Natural killer cell (primary cell): ENCODE measurements at regions not wholly inside any gene's neighbourhood (a gene's known extent, or its start where the extent isn't known, plus 50 kb on each side); places are given as distances from the start of the nearest gene placed in this dataset.

ENCODE experiments used
- ATAC-seq, 3 donors: fragments of 150-1000 bp in 2 of 3; fragments of 200-7000 bp in 1 of 3; cut with Tn5 transposase; 1 replicate in 1 of 3; 2 replicates in 2 of 3; pipeline ENCODE4 v1.10.0; 2021; ENCODE audit warnings: mild to moderate bottlenecking in 2 of 3, moderate library complexity in 2 of 3
- DNase-seq, 2 donors: peaks; one replicate each; pipeline versions ENCODE4 v3.0.0 to v3.0.0-alpha.2; 2013 to 2021; ENCODE audit warnings: mixed read lengths in 1 of 2
- H3K27ac ChIP-seq: one replicate; pipeline ENCODE4 v1.5.1; 2013; ENCODE audit warnings: mild to moderate bottlenecking, low read length
- H3K27me3 ChIP-seq: one replicate; pipeline ENCODE4 v1.6.1; 2013; ENCODE audit warnings: low read length; ENCODE audit not compliant: control insufficient read depth, insufficient read depth
- H3K36me3 ChIP-seq: one replicate; pipeline ENCODE4 v1.6.1; 2013; ENCODE audit warnings: low read length; ENCODE audit not compliant: control insufficient read depth, insufficient read depth
- H3K4me1 ChIP-seq: one replicate; pipeline ENCODE4 v1.6.1; 2013; ENCODE audit warnings: low read length; ENCODE audit not compliant: control insufficient read depth, insufficient read depth
- H3K4me3 ChIP-seq: one replicate; pipeline ENCODE4 v1.5.1; 2013; ENCODE audit warnings: low read length
- H3K9me3 ChIP-seq: one replicate; pipeline ENCODE4 v1.6.1; 2013; ENCODE audit warnings: low read length; ENCODE audit not compliant: control insufficient read depth, insufficient read depth
- H3K27ac Mint-ChIP-seq, 2 donors: one replicate each; pipeline ENCODE4 v1.8.0; 2022; ENCODE audit warnings: mild to moderate bottlenecking in 2 of 2, mixed read lengths in 2 of 2, moderate library complexity in 1 of 2
- H3K27me3 Mint-ChIP-seq, 2 donors: one replicate each; pipeline ENCODE4 v1.8.0; 2022; ENCODE audit warnings: low read depth in 2 of 2, mixed read lengths in 2 of 2
- H3K36me3 Mint-ChIP-seq: one replicate; pipeline ENCODE4 v1.8.0; 2022; ENCODE audit warnings: mixed read lengths
- H3K4me1 Mint-ChIP-seq, 2 donors: one replicate each; pipeline ENCODE4 v1.8.0; 2022; ENCODE audit warnings: mixed read lengths in 2 of 2
- H3K4me3 Mint-ChIP-seq: one replicate; pipeline ENCODE4 v1.8.0; 2022; ENCODE audit warnings: mild to moderate bottlenecking, moderate library complexity, mixed read lengths
- H3K9me3 Mint-ChIP-seq, 2 donors: one replicate each; pipeline ENCODE4 v1.8.0; 2022; ENCODE audit warnings: mixed read lengths in 2 of 2
- CTCF ChIP-seq: fragments of 200-600 bp; IDR thresholded peaks from one replicate; pipeline ENCODE4 v1.8.0; 2022; ENCODE audit warnings: antibody characterized with exemption
- WGBS: methylation state at CpG from one replicate; pipeline ENCODE4 v1.1.7; 2013; ENCODE audit warnings: missing lambda C conversion rate; ENCODE audit not compliant: insufficient coverage; 5-methylcytosine and 5-hydroxymethylcytosine counted together
- intact Hi-C: fragments of 100-400 bp; cut with micrococcal nuclease; formaldehyde crosslinking; loops from one replicate; pipeline ENCODE4 v1.14.2; 2022

DNA sequence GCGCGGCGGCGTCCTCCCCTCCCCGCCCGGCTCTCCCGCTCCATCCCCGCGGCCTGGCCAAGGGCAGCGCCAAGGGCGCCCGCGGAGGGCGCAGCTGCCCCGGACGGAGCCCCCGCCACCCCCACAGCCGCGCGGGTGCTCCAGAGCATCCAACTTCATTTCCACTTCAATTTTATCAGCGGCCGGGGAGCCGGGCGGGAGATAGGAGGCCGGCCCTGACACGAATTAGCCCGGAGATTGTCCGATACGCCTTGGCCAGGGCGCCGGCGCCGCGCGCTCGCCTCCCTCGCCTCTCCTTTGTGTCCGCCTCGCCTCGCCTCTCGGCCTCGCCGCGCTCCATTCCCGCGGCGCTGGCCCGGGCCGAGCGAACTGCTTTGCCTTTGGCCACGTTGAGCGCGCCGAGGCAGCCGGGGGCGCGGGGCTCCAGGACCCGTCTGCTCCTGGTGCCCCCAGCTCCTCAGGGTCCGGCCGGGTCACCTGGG, 129.1 kb upstream of the LHX1 start:
- Histone ChIP-seq H3K27me3 (peaks cover 22% of the 10 kb centered on the region), H3K9me3 (no peaks in the 10 kb centered on the region), H3K27ac (no peak overlapping the region), H3K36me3 (no peaks in the 10 kb centered on the region), H3K4me1 (no peaks in the 10 kb centered on the region), H3K4me3 (no peak overlapping the region)
- no peaks in the 10 kb centered on the region for H3K36me3 Mint-ChIP-seq
- H3K9me3 Mint-ChIP-seq, result no peaks in the 10 kb centered on the region
- H3K27ac Mint-ChIP-seq, result no peak overlapping the region
- no peak overlapping the region for H3K4me3 Mint-ChIP-seq
- no peaks in the 10 kb centered on the region for H3K4me1 Mint-ChIP-seq
- 4% methylated on average over 60 of the region's 60 CpGs for WGBS
- DNase-seq (no peak), ATAC-seq (no peak)
- peaks cover 51 to 57% of the 10 kb centered on the region in 2 donors for H3K27me3 Mint-ChIP-seq
- no peak for TF ChIP-seq CTCF
- intact Hi-C loops, result no loop called here

DNA sequence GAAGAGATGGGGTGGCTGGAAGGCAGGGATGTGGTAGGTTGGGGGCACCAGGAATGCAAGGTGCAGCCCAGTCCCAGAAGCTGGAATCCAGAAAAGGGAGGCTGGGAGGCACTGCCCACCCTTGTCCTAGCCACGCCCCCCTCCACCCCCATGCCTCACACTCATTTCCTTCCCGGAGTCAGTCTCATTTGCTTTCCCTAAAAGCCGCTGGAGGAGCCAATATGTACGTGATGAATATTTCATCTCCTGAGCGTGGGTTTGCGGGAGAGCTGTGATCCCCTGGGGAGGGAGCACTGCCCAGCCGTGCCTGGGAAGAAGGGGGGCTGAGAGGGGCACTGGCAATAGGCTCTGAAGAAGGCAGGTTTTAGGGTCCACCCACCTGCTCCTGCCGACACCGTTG, 124.5 kb upstream of the LHX1 start:
- Mint-ChIP-seq H3K36me3 (no peaks in the 10 kb centered on the region), H3K4me3 (no peak overlapping the region), H3K9me3 (no peaks in the 10 kb centered on the region), H3K27ac (no peak overlapping the region), H3K4me1 (no peaks in the 10 kb centered on the region), H3K27me3 (peaks cover 51 to 56% of the 10 kb centered on the region in 2 donors)
- Histone ChIP-seq H3K36me3 (no peaks in the 10 kb centered on the region), H3K27ac (no peak overlapping the region), H3K9me3 (no peaks in the 10 kb centered on the region), H3K4me3 (no peak overlapping the region), H3K4me1 (no peaks in the 10 kb centered on the region), H3K27me3 (peaks cover 7% of the 10 kb centered on the region)
- no peak for DNase-seq
- intact Hi-C loops, result no loop called here
- no peak for TF ChIP-seq CTCF
- WGBS, result 11% methylated on average over 9 of the region's 9 CpGs
- ATAC-seq, result no peak

DNA sequence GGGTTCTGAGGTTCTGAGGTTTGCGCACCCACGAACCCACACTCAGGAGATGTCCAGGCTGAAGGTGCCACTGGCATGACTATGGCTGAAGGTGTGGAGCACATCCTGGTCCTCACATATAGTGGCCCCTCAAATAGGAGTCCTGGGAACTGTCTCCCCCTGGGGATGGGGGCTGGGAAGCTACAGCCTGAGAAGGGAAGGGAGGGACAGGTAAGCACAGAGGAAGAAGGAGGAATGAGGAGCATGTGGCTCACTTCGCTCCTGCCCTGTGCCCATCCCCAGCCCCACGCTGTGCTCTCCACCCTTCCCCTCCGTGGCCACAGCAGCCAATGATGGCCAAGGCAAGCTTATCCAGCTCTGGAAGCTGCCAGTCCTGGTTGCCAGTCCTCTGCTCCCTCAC, 123.9 kb upstream of the LHX1 start:
- no peak overlapping the region for H3K27ac ChIP-seq
- H3K4me1 ChIP-seq, result no peaks in the 10 kb centered on the region
- intact Hi-C loops, result no loop called here
- H3K27me3 Mint-ChIP-seq, result peaks cover 51 to 56% of the 10 kb centered on the region in 2 donors
- no peak overlapping the region for H3K4me3 ChIP-seq
- no peaks in the 10 kb centered on the region for H3K9me3 ChIP-seq
- peaks cover 5% of the 10 kb centered on the region for H3K27me3 ChIP-seq
- no peak overlapping the region for H3K4me3 Mint-ChIP-seq
- no peaks in the 10 kb centered on the region for H3K4me1 Mint-ChIP-seq
- no peak for TF ChIP-seq CTCF
- WGBS, result 56% methylated on average over 5 of the region's 5 CpGs
- H3K36me3 ChIP-seq, result no peaks in the 10 kb centered on the region
- H3K9me3 Mint-ChIP-seq, result no peaks in the 10 kb centered on the region
- H3K36me3 Mint-ChIP-seq, result no peaks in the 10 kb centered on the region
- no peak overlapping the region for H3K27ac Mint-ChIP-seq
- ATAC-seq, result no peak
- DNase-seq, result no peak

DNA sequence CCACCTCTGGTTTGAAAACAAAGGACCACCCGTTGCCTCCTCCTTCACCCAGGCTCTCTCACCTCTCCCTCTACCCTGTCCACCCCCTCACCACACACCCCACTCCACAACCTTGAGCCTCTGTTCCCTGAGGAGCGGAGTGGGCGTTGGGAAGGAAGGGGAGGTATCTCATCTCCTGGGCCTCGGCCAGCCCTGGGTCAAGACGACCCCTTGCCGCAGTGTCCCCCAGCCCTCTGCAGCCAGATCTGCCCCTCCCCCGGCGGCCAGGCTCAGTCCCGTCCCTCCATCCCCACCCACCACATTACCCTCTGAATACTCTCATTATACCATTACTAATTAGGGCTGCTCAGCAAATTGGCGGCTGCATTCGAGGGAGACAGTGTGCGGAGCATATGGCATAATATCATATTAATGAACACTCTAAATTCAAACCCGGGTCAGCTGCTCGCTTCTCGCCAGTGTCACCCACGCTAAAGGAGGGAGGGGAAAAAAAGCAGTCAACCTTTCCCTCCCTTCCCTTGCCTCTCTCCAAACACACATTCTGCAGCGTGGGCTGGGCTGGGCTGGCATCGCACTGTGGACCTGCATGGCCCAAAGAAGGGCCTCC, 123.2 kb upstream of the LHX1 start:
- no peaks in the 10 kb centered on the region for H3K36me3 ChIP-seq
- H3K4me1 ChIP-seq, result no peaks in the 10 kb centered on the region
- Mint-ChIP-seq H3K36me3 (no peaks in the 10 kb centered on the region), H3K27ac (no peak overlapping the region), H3K4me1 (no peaks in the 10 kb centered on the region), H3K9me3 (no peaks in the 10 kb centered on the region), H3K27me3 (peaks cover 51% of the 10 kb centered on the region in 2 donors), H3K4me3 (no peak overlapping the region)
- 57% methylated on average over 18 of the region's 18 CpGs for WGBS
- no peaks in the 10 kb centered on the region for H3K9me3 ChIP-seq
- no peak overlapping the region for H3K27ac ChIP-seq
- DNase-seq (no peak), ATAC-seq (no peak)
- no peak for TF ChIP-seq CTCF
- intact Hi-C loops, result no loop called here
- H3K27me3 ChIP-seq, result peaks cover 3% of the 10 kb centered on the region
- no peak overlapping the region for H3K4me3 ChIP-seq
